Pancreas (tissue), 10 donors: ENCODE measurements at regions not wholly inside any gene's neighbourhood (a gene's known extent, or its start where the extent isn't known, plus 50 kb on each side); places are given as distances from the start of the nearest gene placed in this dataset.

Experiments used
- ATAC-seq, 4 donors: fragments of 200-7000 bp; cut with Tn5 transposase; one replicate each; pipeline versions ENCODE4 v1.8.0 to v1.9.1; 2020; ENCODE audit warnings: mild to moderate bottlenecking in 4 of 4, moderate library complexity in 4 of 4
- DNase-seq, 6 donors: peaks; one replicate each; pipeline ENCODE4 v3.0.0-alpha.2; 2020
- FAIRE-seq: peaks from 2 replicates; lab custom pipeline; 2012; peaks lifted over from hg19 to GRCh38; lab: Jason Lieb, UNC
- H3K27ac ChIP-seq, 4 donors: fragments of 200-600 bp; sonication (generic); 1 replicate in 3 of 4; 2 replicates in 1 of 4; pipeline versions ENCODE4 v1.5.0 to v1.8.0; 2020
- H3K27me3 ChIP-seq, 4 donors: fragments of 200-600 bp; one replicate each; pipeline ENCODE4 v1.8.0; 2021
- H3K36me3 ChIP-seq, 3 donors: fragments of 200-600 bp; sonication (generic) in 1 of 3; one replicate each; pipeline versions ENCODE4 v1.5.0 to v1.8.0; 2020 to 2021
- H3K4me1 ChIP-seq, 3 donors: fragments of 200-600 bp; one replicate each; pipeline ENCODE4 v1.8.0; 2021
- H3K4me3 ChIP-seq, 4 donors: fragments of 200-600 bp; sonication (generic) in 2 of 4; one replicate each; pipeline versions ENCODE4 v1.5.0 to v1.8.0; 2020 to 2021
- H3K9me3 ChIP-seq, 4 donors: fragments of 200-600 bp; one replicate each; pipeline ENCODE4 v1.8.0; 2021
- CTCF ChIP-seq, 4 donors: fragments of 200-600 bp; sonication (generic) in 3 of 4; IDR thresholded peaks; one replicate each; pipeline versions ENCODE4 v1.5.0 to v1.8.0; 2021; ENCODE audit warnings: antibody characterized with exemption in 4 of 4
- WGBS, 2 donors: extraction: QIAGEN DNeasy Blood & Tissue Kit; methylation state at CpG; one replicate each; pipeline ENCODE4 v1.1.7; 2013; 5-methylcytosine and 5-hydroxymethylcytosine counted together
- intact Hi-C, 3 donors: fragments of 100-400 bp; cut with DNase I; formaldehyde crosslinking; loops; one replicate each; pipeline versions ENCODE4 v1.11.1 to v1.14.2; 2022
- donor health status: healthy with polysubstance abuse.
- donor health status: DM: no; HTN: no; CAD: no; lungs with moderate emphysema.
- donor health status: DM: no; HTN: no; CAD: no.
- donor health status: control.
- donor health status: control.
- donor health status: Bipolar disorder and iron deficiency.
- donor health status: DM: yes; HTN: yes; CAD: no.
- donor health status: DM: no; HTN: no; CAD: no.
- donor health status: DM: no; HTN: no; CAD: no.
- donor health status: DM: yes; HTN: yes; CAD: no.

GRCh38 chr6:14917109-14917910 lies 328.6 kb upstream of the JARID2 start:
- Histone ChIP-seq H3K4me1 (peaks cover 0 to 1% (median 0%) of the 10 kb centered on the region in 3 donors), H3K4me3 (no peak overlapping the region), H3K27ac (no peak overlapping the region), H3K36me3 (no peaks in the 10 kb centered on the region), H3K27me3 (no peaks in the 10 kb centered on the region), H3K9me3 (no peaks in the 10 kb centered on the region)
- FAIRE-seq (no peak), ATAC-seq (no peak), DNase-seq (no peak)
- 77 to 82% methylated on average over 12 of the region's 12 CpGs for WGBS, 2 donors
- intact Hi-C loops, result no loop called here
- no peak for TF ChIP-seq CTCF (IDR thresholded peaks at IDR 0.05)

GRCh38 chr6:14918200-14918907 lies 327.5 kb upstream of the JARID2 start:
- TF ChIP-seq CTCF (IDR thresholded peaks at IDR 0.05), result no peak
- 74 to 81% methylated on average over 16 of the region's 16 CpGs for WGBS, 2 donors
- no peaks in the 10 kb centered on the region for H3K36me3 ChIP-seq
- no peak for FAIRE-seq
- no peaks in the 10 kb centered on the region for H3K27me3 ChIP-seq
- H3K27ac ChIP-seq, result no peak overlapping the region
- no peaks in the 10 kb centered on the region for H3K9me3 ChIP-seq
- DNase-seq, result no peak
- intact Hi-C loops, result no loop called here
- H3K4me1 ChIP-seq, result no peaks in the 10 kb centered on the region
- H3K4me3 ChIP-seq, result no peak overlapping the region
- no peak for ATAC-seq

- Histone ChIP-seq H3K4me1 (no peaks in the 10 kb centered on the region), H3K4me3 (no peak overlapping the region), H3K27ac (no peak overlapping the region), H3K36me3 (no peaks in the 10 kb centered on the region), H3K9me3 (no peaks in the 10 kb centered on the region), H3K27me3 (no peaks in the 10 kb centered on the region)
- no peak for ATAC-seq
- WGBS, 2 donors, result 77 to 79% methylated on average over 9 of the region's 9 CpGs
- no peak for FAIRE-seq
- TF ChIP-seq CTCF (IDR thresholded peaks at IDR 0.05), result no peak
- no peak for DNase-seq
- intact Hi-C loops, result no loop called here
These were observed 326.7 kb upstream of the JARID2 start for GRCh38 chr6:14919038-14919670.

- intact Hi-C loops, result no loop called here
- ATAC-seq (no peak), DNase-seq (no peak), FAIRE-seq (no peak)
- H3K9me3 ChIP-seq, result no peaks in the 10 kb centered on the region
- H3K27ac ChIP-seq, result no peak overlapping the region
- TF ChIP-seq CTCF (IDR thresholded peaks at IDR 0.05), result no peak
- H3K36me3 ChIP-seq, result no peaks in the 10 kb centered on the region
- no peak overlapping the region for H3K4me3 ChIP-seq
- 81 to 83% methylated on average over 2 of the region's 2 CpGs for WGBS, 2 donors
- H3K4me1 ChIP-seq, result no peaks in the 10 kb centered on the region
- no peaks in the 10 kb centered on the region for H3K27me3 ChIP-seq
These were observed 325.6 kb upstream of the JARID2 start for GRCh38 chr6:14920276-14920675.
